ACC112 (cell line): ENCODE measurements at regions not wholly inside any gene's neighbourhood (a gene's known extent, or its start where the extent isn't known, plus 50 kb on each side); places are given as distances from the start of the nearest gene placed in this dataset.

Source experiments
- H2AFZ ChIP-seq: fragments of 200-600 bp; sonication (generic); one replicate; pipeline ENCODE4 v1.6.0; 2017; ENCODE audit warnings: antibody characterized with exemption, low read length; ENCODE audit not compliant: unreplicated experiment
- H3K27ac ChIP-seq: fragments of 200-600 bp; sonication (generic); 2 replicates; pipeline ENCODE4 v1.5.1; 2014; ENCODE audit warnings: low read depth, mild to moderate bottlenecking, antibody characterized with exemption, low read length, moderate library complexity
- H3K27me3 ChIP-seq: fragments of 200-600 bp; sonication (generic); 2 replicates; pipeline ENCODE4 v1.6.1; 2014; ENCODE audit warnings: mild to moderate bottlenecking, antibody characterized with exemption, low read length, moderate library complexity, mixed read lengths; ENCODE audit not compliant: insufficient read depth
- H3K36me3 ChIP-seq: fragments of 200-600 bp; sonication (generic); 2 replicates; pipeline ENCODE4 v1.6.1; 2016; ENCODE audit warnings: mild to moderate bottlenecking, antibody characterized with exemption, low read length, moderate library complexity, mixed read lengths; ENCODE audit not compliant: insufficient read depth
- H3K4me1 ChIP-seq: fragments of 200-600 bp; sonication (generic); one replicate; pipeline ENCODE4 v1.6.1; 2016; ENCODE audit warnings: low read length, mixed read lengths; ENCODE audit not compliant: insufficient read depth, unreplicated experiment, control insufficient read depth
- H3K4me3 ChIP-seq: fragments of 200-600 bp; sonication (generic); 2 replicates; pipeline ENCODE4 v1.5.1; 2014; ENCODE audit warnings: mild to moderate bottlenecking, low read depth, low read length
- H3K79me2 ChIP-seq: fragments of 200-600 bp; sonication (generic); one replicate; pipeline ENCODE4 v1.6.0; 2016; ENCODE audit warnings: low read length; ENCODE audit not compliant: control insufficient read depth, unreplicated experiment, insufficient read depth

- no peaks in the 10 kb centered on the region for H3K36me3 ChIP-seq
- H3K4me1 ChIP-seq = no peaks in the 10 kb centered on the region
- no peak overlapping the region for H2AFZ ChIP-seq
- no peaks in the 10 kb centered on the region for H3K79me2 ChIP-seq
- no peak overlapping the region for H3K4me3 ChIP-seq
- H3K27me3 ChIP-seq = no peaks in the 10 kb centered on the region
- no peak overlapping the region for H3K27ac ChIP-seq
Observed at GRCh38 chr3:5324780-5325179, 137.3 kb downstream of the EDEM1 start.

- Histone ChIP-seq H3K27ac (no peak overlapping the region), H2AFZ (no peak overlapping the region)
Observed at GRCh38 chr3:5330152-5330810, 142.8 kb downstream of the EDEM1 start.

GRCh38 chr3:5331567-5332269 is 144.2 kb downstream of the EDEM1 start:
- Histone ChIP-seq H3K27ac (no peak overlapping the region), H3K4me1 (no peaks in the 10 kb centered on the region), H3K36me3 (no peaks in the 10 kb centered on the region), H3K4me3 (no peak overlapping the region), H2AFZ (no peak overlapping the region), H3K79me2 (no peaks in the 10 kb centered on the region), H3K27me3 (no peaks in the 10 kb centered on the region)

More at GRCh38 chr3:5330152-5330810, 142.8 kb downstream of the EDEM1 start:
- H3K79me2 ChIP-seq = no peaks in the 10 kb centered on the region
- H3K4me1 ChIP-seq = no peaks in the 10 kb centered on the region
- no peaks in the 10 kb centered on the region for H3K27me3 ChIP-seq
- H3K36me3 ChIP-seq = no peaks in the 10 kb centered on the region
- H3K4me3 ChIP-seq = no peak overlapping the region

- Histone ChIP-seq H3K4me3 (no peak overlapping the region), H3K27me3 (no peaks in the 10 kb centered on the region), H2AFZ (no peak overlapping the region), H3K4me1 (no peaks in the 10 kb centered on the region), H3K27ac (no peak overlapping the region), H3K36me3 (no peaks in the 10 kb centered on the region), H3K79me2 (no peaks in the 10 kb centered on the region)
Observed at GRCh38 chr3:5332270-5332956, 144.9 kb downstream of the EDEM1 start.

- Histone ChIP-seq H2AFZ (no peak overlapping the region), H3K4me3 (no peak overlapping the region), H3K4me1 (no peaks in the 10 kb centered on the region), H3K79me2 (no peaks in the 10 kb centered on the region), H3K36me3 (no peaks in the 10 kb centered on the region), H3K27me3 (no peaks in the 10 kb centered on the region), H3K27ac (no peak overlapping the region)
Observed at GRCh38 chr3:5339967-5340535, 152.5 kb downstream of the EDEM1 start.

DNA sequence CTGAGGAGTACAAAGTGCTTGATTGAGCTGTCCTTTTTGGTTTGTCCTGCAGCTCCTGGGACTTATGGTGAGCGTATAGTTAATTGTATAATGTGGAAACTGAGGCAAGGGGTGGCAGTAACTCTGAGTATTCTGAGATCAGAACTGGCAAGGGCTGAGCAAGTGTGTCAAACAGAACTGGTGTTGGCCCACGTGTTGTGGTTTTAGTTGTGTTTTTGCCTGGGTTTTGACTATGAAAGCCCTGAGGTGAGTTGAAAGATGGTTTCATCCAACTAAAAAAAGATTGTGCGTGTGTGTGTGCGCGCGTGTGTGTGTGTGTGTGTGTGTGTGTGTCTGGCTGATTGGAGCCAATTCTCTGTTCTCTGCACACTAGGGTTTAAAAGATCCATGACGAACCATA is 154.1 kb downstream of the EDEM1 start:
- no peak overlapping the region for H2AFZ ChIP-seq
- no peak overlapping the region for H3K4me3 ChIP-seq
- H3K79me2 ChIP-seq = no peaks in the 10 kb centered on the region
- H3K4me1 ChIP-seq = no peaks in the 10 kb centered on the region
- no peaks in the 10 kb centered on the region for H3K27me3 ChIP-seq
- no peak overlapping the region for H3K27ac ChIP-seq
- no peaks in the 10 kb centered on the region for H3K36me3 ChIP-seq

DNA sequence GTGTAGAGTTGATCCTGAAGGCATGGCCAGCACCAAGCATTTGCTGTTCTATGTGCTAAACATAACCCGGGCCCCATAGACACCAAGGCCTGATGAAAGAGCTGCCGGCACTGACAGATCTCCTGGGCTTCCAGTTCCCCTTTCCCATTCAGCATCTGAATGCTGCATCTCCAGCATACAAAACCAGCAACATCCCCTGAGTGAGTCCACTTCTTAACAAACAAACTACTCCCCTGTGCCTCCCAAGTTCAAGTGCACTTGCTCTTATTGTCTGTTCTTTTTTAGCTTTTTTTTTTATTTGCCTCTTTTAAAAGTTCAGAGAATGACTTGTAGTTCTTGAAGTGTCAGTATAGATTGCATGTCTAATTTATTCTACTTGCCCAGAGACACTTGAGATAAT is 156.0 kb downstream of the EDEM1 start:
- Histone ChIP-seq H2AFZ (no peak overlapping the region), H3K4me1 (no peaks in the 10 kb centered on the region), H3K36me3 (no peaks in the 10 kb centered on the region), H3K4me3 (no peak overlapping the region), H3K27ac (no peak overlapping the region), H3K79me2 (no peaks in the 10 kb centered on the region), H3K27me3 (no peaks in the 10 kb centered on the region)

DNA sequence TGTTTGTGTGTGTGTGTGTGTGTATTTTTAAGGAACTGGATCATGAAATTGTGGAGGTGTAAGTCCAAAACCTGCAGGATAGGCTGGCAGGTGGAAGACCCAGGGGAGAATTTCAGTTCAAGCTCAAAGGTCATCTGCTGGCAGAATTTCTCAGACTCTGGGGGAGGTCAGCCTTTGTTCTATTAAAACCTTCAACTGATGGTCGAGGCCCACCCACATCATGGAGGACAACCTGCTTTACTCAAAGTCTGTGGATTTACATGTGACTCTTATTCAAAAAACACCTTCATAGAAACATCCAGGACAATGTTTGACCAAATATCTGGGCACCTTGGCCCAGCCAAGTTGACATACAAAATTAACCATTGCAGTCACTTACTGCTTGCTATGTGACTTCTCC is 157.2 kb downstream of the EDEM1 start:
- Histone ChIP-seq H3K79me2 (no peaks in the 10 kb centered on the region), H3K36me3 (no peaks in the 10 kb centered on the region), H3K4me3 (no peak overlapping the region), H3K4me1 (no peaks in the 10 kb centered on the region), H3K27ac (no peak overlapping the region), H2AFZ (no peak overlapping the region), H3K27me3 (no peaks in the 10 kb centered on the region)

GRCh38 chr3:5347486-5347885 is 160.0 kb downstream of the EDEM1 start:
- Histone ChIP-seq H3K4me1 (no peaks in the 10 kb centered on the region), H2AFZ (no peak overlapping the region), H3K79me2 (no peaks in the 10 kb centered on the region), H3K36me3 (no peaks in the 10 kb centered on the region), H3K27me3 (no peaks in the 10 kb centered on the region), H3K27ac (no peak overlapping the region), H3K4me3 (no peak overlapping the region)

DNA sequence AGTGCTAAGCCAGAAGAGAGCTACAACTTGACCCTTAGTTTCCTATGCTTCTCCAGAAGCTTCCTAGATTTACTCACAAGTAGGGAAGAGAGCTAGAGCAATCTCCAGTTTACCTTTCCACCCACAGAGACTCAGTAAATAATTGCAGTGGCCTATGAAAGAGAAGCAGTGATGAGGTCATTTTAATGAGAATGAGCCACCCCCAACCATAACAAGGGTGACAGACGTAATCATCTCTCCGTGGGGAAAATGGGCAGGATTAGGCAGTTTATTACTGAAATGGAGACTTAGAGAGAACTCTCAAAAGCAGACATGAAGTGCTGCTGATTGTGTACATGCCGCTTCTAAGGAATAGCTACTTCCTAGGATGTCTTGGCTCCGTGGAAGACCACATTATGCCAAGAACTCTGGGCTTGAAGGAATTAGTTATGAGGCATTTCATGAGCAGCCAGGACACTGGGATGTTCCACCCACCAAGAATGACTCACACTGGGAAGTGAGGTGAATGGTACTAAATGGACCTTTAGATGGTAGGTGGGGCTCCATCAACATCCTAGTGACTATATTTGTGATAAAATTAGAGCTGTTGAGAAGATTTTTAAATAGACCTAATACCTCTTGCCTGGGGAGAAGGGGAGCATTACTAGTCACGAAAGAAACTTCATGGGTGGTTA is 160.9 kb downstream of the EDEM1 start:
- no peaks in the 10 kb centered on the region for H3K79me2 ChIP-seq
- no peak overlapping the region for H3K4me3 ChIP-seq

More for the DNA sequence above, 160.9 kb downstream of the EDEM1 start:
- H2AFZ ChIP-seq = no peak overlapping the region
- no peaks in the 10 kb centered on the region for H3K4me1 ChIP-seq
- H3K27me3 ChIP-seq = no peaks in the 10 kb centered on the region
- H3K36me3 ChIP-seq = no peaks in the 10 kb centered on the region
- no peak overlapping the region for H3K27ac ChIP-seq
